ENCODE measurements at regions not wholly inside any gene's neighbourhood (a gene's known extent, or its start where the extent isn't known, plus 50 kb on each side); places are given as distances from the start of the nearest gene placed in this dataset.

GRCh38 chr4:125060376-125060775, 254.4 kb upstream of the FAT4 start:
- Histone ChIP-seq H3K79me2 (ENCODE audit: insufficient read depth, low read length) (no peaks in the 10 kb centered on the region), H3K9ac (ENCODE audit: insufficient read depth, low read length, poor library complexity, severe bottlenecking) (no peak overlapping the region), H3K27me3 (ENCODE audit: control insufficient read depth in 2 of 2, insufficient read depth in 2 of 2, low read length in 2 of 2) (no peaks in the 10 kb centered on the region), H2AFZ (ENCODE audit: insufficient read depth, low read depth, low read length, poor library complexity, severe bottlenecking) (no peak overlapping the region), H4K20me1 (ENCODE audit: insufficient read depth, low read length) (no peaks in the 10 kb centered on the region), H3K9me3 (replicated peaks in 1 of 2; ENCODE audit: control insufficient read depth in 1 of 2, insufficient read depth in 1 of 2, low read length in 2 of 2) (peaks cover 4 to 7% of the 10 kb centered on the region in 2 donors), H3K4me3 (replicated peaks in 1 of 3; ENCODE audit: low read depth in 2 of 3, low read length in 3 of 3) (no peak overlapping the region), H3K4me1 (ENCODE audit: control insufficient read depth in 1 of 2, insufficient read depth in 2 of 2, low read length in 2 of 2) (no peaks in the 10 kb centered on the region), H3K4me2 (replicated peaks; ENCODE audit: extremely low read depth, low read length, poor library complexity, severe bottlenecking) (no peak overlapping the region), H3K27ac (ENCODE audit: low read depth in 1 of 2, low read length in 2 of 2) (no peak overlapping the region), H3K36me3 (replicated peaks in 1 of 2; ENCODE audit: control insufficient read depth in 1 of 2, insufficient read depth in 2 of 2, low read length in 2 of 2) (no peaks in the 10 kb centered on the region)
- intact Hi-C loops (cut with micrococcal nuclease), result no loop called here
- Mint-ChIP-seq H3K27me3 (ENCODE audit: low read depth in 3 of 3) (no peaks in the 10 kb centered on the region), H3K4me3 (no peak overlapping the region), H3K9me3 (peaks cover 0 to 10% (median 3%) of the 10 kb centered on the region in 7 donors), H3K27ac (no peak overlapping the region), H3K4me1 (no peaks in the 10 kb centered on the region), H3K36me3 (no peaks in the 10 kb centered on the region)
- TF ChIP-seq CTCF (IDR thresholded peaks at IDR 0.05), result no peak
- no peak for DNase-seq
- no CpG with 5 or more reads among the region's 2 CpGs for WGBS (ENCODE audit: insufficient coverage)

DNA sequence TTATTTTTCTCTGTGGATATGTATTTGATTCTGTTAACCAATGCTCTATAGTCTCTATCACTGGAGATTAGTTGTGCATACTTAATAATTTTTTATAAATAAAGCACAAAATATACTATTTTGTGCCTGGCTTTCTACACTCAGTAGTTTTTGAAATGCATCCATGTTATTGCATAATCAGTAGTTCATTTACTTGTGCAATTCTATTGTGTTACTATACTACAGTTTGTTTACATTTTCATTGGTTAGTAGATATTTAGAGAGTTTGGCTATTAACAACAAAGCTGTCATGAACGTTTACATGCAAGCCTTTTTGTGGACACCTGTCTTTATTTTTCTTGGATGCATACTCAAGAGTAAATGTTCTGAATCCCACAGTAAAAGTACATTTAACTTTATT, 265.0 kb upstream of the FAT4 start:
- no peak overlapping the region for H2AFZ ChIP-seq (ENCODE audit: insufficient read depth, low read depth, low read length, poor library complexity, severe bottlenecking)
- H3K36me3 ChIP-seq (replicated peaks in 1 of 2; ENCODE audit: control insufficient read depth in 1 of 2, insufficient read depth in 2 of 2, low read length in 2 of 2), result no peaks in the 10 kb centered on the region
- no CpG with 5 or more reads among the region's 1 CpG for WGBS (ENCODE audit: insufficient coverage)
- H3K27me3 Mint-ChIP-seq (ENCODE audit: low read depth in 3 of 3), result no peaks in the 10 kb centered on the region
- no peak overlapping the region for H3K4me3 Mint-ChIP-seq
- H3K27ac Mint-ChIP-seq, result no peak overlapping the region
- no peak overlapping the region for H3K9ac ChIP-seq (ENCODE audit: insufficient read depth, low read length, poor library complexity, severe bottlenecking)
- DNase-seq, result no peak
- no peaks in the 10 kb centered on the region for H3K27me3 ChIP-seq (ENCODE audit: control insufficient read depth in 2 of 2, insufficient read depth in 2 of 2, low read length in 2 of 2)
- H3K27ac ChIP-seq (ENCODE audit: low read depth in 1 of 2, low read length in 2 of 2), result no peak overlapping the region
- H3K79me2 ChIP-seq (ENCODE audit: insufficient read depth, low read length), result no peaks in the 10 kb centered on the region
- H3K4me3 ChIP-seq (replicated peaks in 1 of 3; ENCODE audit: low read depth in 2 of 3, low read length in 3 of 3), result no peak overlapping the region
- no peak overlapping the region for H3K4me2 ChIP-seq (replicated peaks; ENCODE audit: extremely low read depth, low read length, poor library complexity, severe bottlenecking)
- H3K9me3 Mint-ChIP-seq, result peaks cover 0 to 5% (median 0%) of the 10 kb centered on the region in 7 donors
- no peaks in the 10 kb centered on the region for H3K4me1 Mint-ChIP-seq
- no peaks in the 10 kb centered on the region for H3K9me3 ChIP-seq (replicated peaks in 1 of 2; ENCODE audit: control insufficient read depth in 1 of 2, insufficient read depth in 1 of 2, low read length in 2 of 2)
- intact Hi-C loops (cut with micrococcal nuclease), result no loop called here
- H4K20me1 ChIP-seq (ENCODE audit: insufficient read depth, low read length), result no peaks in the 10 kb centered on the region
- H3K4me1 ChIP-seq (ENCODE audit: control insufficient read depth in 1 of 2, insufficient read depth in 2 of 2, low read length in 2 of 2), result no peaks in the 10 kb centered on the region
- H3K36me3 Mint-ChIP-seq, result no peaks in the 10 kb centered on the region
- TF ChIP-seq CTCF (IDR thresholded peaks at IDR 0.05), result no peak
